K562 (cell line): ENCODE measurements at regions not wholly inside any gene's neighbourhood (a gene's known extent, or its start where the extent isn't known, plus 50 kb on each side); places are given as distances from the start of the nearest gene placed in this dataset.

Source experiments
- RBM14 ChIP-seq: fragments of 200-400 bp; formaldehyde crosslinking; IDR thresholded peaks from 2 replicates; pipeline ENCODE4 v1.6.1; 2018; ENCODE audit warnings: low read depth, mild to moderate bottlenecking, low read length, moderate library complexity, borderline replicate concordance; ENCODE audit not compliant: insufficient read depth
- TF ChIP-seq, protein P1 (sequence below), 2 experiments: fragments of 450-650 bp in 1 of 2; sonication (generic) in 1 of 2; formaldehyde crosslinking in 1 of 2; IDR thresholded peaks; 2 replicates each; pipeline versions ENCODE4 v1.7.1 to v1.9.0; 2016 to 2022; ENCODE audit warnings: inconsistent platforms in 1 of 2, mild to moderate bottlenecking in 1 of 2, missing genetic modification reagents in 1 of 2

GRCh38 chr18:55089610-55090009 lies 130.3 kb upstream of the CCDC68 start (continued):
- TF ChIP-seq, protein P1, sequence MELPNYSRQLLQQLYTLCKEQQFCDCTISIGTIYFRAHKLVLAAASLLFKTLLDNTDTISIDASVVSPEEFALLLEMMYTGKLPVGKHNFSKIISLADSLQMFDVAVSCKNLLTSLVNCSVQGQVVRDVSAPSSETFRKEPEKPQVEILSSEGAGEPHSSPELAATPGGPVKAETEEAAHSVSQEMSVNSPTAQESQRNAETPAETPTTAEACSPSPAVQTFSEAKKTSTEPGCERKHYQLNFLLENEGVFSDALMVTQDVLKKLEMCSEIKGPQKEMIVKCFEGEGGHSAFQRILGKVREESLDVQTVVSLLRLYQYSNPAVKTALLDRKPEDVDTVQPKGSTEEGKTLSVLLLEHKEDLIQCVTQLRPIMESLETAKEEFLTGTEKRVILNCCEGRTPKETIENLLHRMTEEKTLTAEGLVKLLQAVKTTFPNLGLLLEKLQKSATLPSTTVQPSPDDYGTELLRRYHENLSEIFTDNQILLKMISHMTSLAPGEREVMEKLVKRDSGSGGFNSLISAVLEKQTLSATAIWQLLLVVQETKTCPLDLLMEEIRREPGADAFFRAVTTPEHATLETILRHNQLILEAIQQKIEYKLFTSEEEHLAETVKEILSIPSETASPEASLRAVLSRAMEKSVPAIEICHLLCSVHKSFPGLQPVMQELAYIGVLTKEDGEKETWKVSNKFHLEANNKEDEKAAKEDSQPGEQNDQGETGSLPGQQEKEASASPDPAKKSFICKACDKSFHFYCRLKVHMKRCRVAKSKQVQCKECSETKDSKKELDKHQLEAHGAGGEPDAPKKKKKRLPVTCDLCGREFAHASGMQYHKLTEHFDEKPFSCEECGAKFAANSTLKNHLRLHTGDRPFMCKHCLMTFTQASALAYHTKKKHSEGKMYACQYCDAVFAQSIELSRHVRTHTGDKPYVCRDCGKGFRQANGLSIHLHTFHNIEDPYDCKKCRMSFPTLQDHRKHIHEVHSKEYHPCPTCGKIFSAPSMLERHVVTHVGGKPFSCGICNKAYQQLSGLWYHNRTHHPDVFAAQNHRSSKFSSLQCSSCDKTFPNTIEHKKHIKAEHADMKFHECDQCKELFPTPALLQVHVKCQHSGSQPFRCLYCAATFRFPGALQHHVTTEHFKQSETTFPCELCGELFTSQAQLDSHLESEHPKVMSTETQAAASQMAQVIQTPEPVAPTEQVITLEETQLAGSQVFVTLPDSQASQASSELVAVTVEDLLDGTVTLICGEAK (IDR thresholded peaks at IDR 0.05) = peak; percentile 92
- TF ChIP-seq, protein P1 (CRISPR knock-in tag; IDR thresholded peaks at IDR 0.05) = peak; percentile 77
- no peak for TF ChIP-seq RBM14
- TF ChIP-seq, all 486 proteins: peak for 3
